ENCODE measurements at regions not wholly inside any gene's neighbourhood (a gene's known extent, or its start where the extent isn't known, plus 50 kb on each side); places are given as distances from the start of the nearest gene placed in this dataset.

- DNase-seq = no peak
Observed at GRCh38 chr13:76795701-76796695, 90.2 kb downstream of the KCTD12 start.

- DNase-seq = peak; percentile 89 to 96 (median 92)
Observed at GRCh38 chr13:76792731-76793347, 93.4 kb downstream of the KCTD12 start.

- no peak for DNase-seq
Observed at GRCh38 chr13:76790980-76791819, 95.0 kb downstream of the KCTD12 start.

GRCh38 chr13:76790526-76790925 is 95.7 kb downstream of the KCTD12 start:
- no peak for DNase-seq

- DNase-seq = no peak
Observed at GRCh38 chr13:76783798-76784197, 102.4 kb downstream of the KCTD12 start.

- peak in 1 of 3 donors; percentile 56 for DNase-seq
Observed at GRCh38 chr13:76778853-76779252, 107.4 kb downstream of the KCTD12 start.

- DNase-seq = peak in 1 of 3 donors; percentile 43
Observed at GRCh38 chr13:76777096-76777495, 109.1 kb downstream of the KCTD12 start.

- DNase-seq = peak in 1 of 3 donors; percentile 44
Observed at GRCh38 chr13:76775088-76775740, 111.0 kb downstream of the KCTD12 start.

- peak; percentile 74 to 92 (median 80) for DNase-seq
Observed at GRCh38 chr13:76773448-76774094, 112.6 kb downstream of the KCTD12 start.

GRCh38 chr13:76772241-76772640 is 114.0 kb downstream of the KCTD12 start:
- DNase-seq = peak in 1 of 3 donors; percentile 58

GRCh38 chr13:76769271-76769791 is 116.9 kb downstream of the KCTD12 start:
- DNase-seq = peak in 1 of 3 donors; percentile 78

- DNase-seq = peak in 1 of 3 donors; percentile 34
Observed at GRCh38 chr13:76768384-76768783, 117.8 kb downstream of the KCTD12 start.

- no peak for DNase-seq
Observed at GRCh38 chr13:76764916-76765315, 121.3 kb downstream of the KCTD12 start.

GRCh38 chr13:76764429-76764828 is 121.8 kb downstream of the KCTD12 start:
- DNase-seq = peak in 1 of 3 donors; percentile 69

GRCh38 chr13:76762721-76763120 is 123.5 kb downstream of the KCTD12 start:
- DNase-seq = peak in 1 of 3 donors; percentile 59

- DNase-seq = no peak
Observed at GRCh38 chr13:76759877-76760276, 126.3 kb downstream of the KCTD12 start.

- DNase-seq = no peak
Observed at GRCh38 chr13:76758738-76759137, 127.5 kb downstream of the KCTD12 start.

GRCh38 chr13:76758257-76758656 is 127.9 kb downstream of the KCTD12 start:
- DNase-seq = no peak

- DNase-seq = no peak
Observed at GRCh38 chr13:76756451-76756850, 129.8 kb downstream of the KCTD12 start.

- peak in 1 of 3 donors; percentile 48 for DNase-seq
Observed at GRCh38 chr13:76754414-76754813, 131.8 kb downstream of the KCTD12 start.

- DNase-seq = no peak
Observed at GRCh38 chr13:76751278-76751677, 134.9 kb downstream of the KCTD12 start.

All from muscle of back (tissue), 3 donors.